Mucosa of rectum (tissue), 2 donors: ENCODE measurements at regions not wholly inside any gene's neighbourhood (a gene's known extent, or its start where the extent isn't known, plus 50 kb on each side); places are given as distances from the start of the nearest gene placed in this dataset.

ENCODE experiments used
- H3K27ac ChIP-seq, 2 donors: one replicate each; pipeline ENCODE4 v1.7.0; 2013; ENCODE audit warnings: inconsistent platforms in 2 of 2, low read depth in 2 of 2, low read length in 2 of 2
- H3K27me3 ChIP-seq, 2 donors: one replicate each; pipeline ENCODE4 v1.7.0; 2013; ENCODE audit warnings: low read length in 2 of 2; ENCODE audit not compliant: control insufficient read depth in 2 of 2, insufficient read depth in 2 of 2
- H3K36me3 ChIP-seq, 2 donors: one replicate each; pipeline ENCODE4 v1.7.0; 2013; ENCODE audit warnings: low read length in 2 of 2; ENCODE audit not compliant: control insufficient read depth in 2 of 2, insufficient read depth in 2 of 2
- H3K4me1 ChIP-seq, 2 donors: one replicate each; pipeline ENCODE4 v1.7.0; 2013; ENCODE audit warnings: low read length in 2 of 2, mild to moderate bottlenecking in 1 of 2; ENCODE audit not compliant: control insufficient read depth in 2 of 2, insufficient read depth in 2 of 2
- H3K4me3 ChIP-seq, 2 donors: one replicate each; pipeline ENCODE4 v1.7.0; 2013; ENCODE audit warnings: low read length in 2 of 2
- H3K9ac ChIP-seq, 2 donors: one replicate each; pipeline ENCODE4 v1.7.0; 2013; ENCODE audit warnings: low read length in 2 of 2, low read depth in 1 of 2, mild to moderate bottlenecking in 1 of 2
- H3K9me3 ChIP-seq, 2 donors: one replicate each; pipeline ENCODE4 v1.7.0; 2013; ENCODE audit warnings: low read length in 2 of 2; ENCODE audit not compliant: control insufficient read depth in 2 of 2
- donor health status: healthy.
- donor health status: Normal muscosa, but diverticular disease.

DNA sequence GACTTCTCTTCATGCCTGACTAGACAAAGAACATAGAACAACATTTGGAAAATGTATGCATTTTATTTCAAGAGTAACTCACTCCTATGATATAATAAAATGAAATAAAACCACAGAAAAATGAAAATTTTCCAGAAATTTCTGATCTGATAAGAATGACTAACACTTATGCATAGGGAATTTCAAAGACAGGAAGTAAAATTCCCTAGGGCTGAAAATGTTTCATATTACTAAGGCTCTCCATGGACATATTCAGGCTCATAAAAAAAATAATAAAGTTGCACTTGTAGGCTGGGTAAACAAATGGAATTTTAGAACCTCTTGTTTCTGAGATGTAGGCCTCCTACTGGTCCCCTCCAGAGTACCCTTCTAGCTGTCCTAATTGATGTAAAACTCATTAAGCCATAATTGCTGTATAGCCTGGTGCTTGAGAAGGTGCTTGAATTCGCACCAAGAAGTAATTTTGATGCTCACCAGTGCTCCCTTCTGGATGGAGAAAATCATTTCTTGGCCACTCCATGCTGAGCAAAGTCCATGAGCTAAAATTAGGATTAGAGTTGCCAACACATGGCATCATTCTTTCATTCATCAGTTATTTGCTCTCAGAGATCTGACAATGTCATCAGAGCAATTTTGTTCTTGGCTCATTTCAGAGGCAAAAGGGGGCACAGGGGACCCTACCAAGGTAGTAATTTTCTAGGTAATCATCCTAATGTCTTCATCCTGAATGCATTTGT is 641.0 kb upstream of the CAMK1G start:
- Histone ChIP-seq H3K9me3 (no peaks in the 10 kb centered on the region), H3K36me3 (no peaks in the 10 kb centered on the region), H3K4me1 (no peaks in the 10 kb centered on the region), H3K4me3 (no peak overlapping the region), H3K27ac (no peak overlapping the region), H3K9ac (no peak overlapping the region), H3K27me3 (no peaks in the 10 kb centered on the region)

DNA sequence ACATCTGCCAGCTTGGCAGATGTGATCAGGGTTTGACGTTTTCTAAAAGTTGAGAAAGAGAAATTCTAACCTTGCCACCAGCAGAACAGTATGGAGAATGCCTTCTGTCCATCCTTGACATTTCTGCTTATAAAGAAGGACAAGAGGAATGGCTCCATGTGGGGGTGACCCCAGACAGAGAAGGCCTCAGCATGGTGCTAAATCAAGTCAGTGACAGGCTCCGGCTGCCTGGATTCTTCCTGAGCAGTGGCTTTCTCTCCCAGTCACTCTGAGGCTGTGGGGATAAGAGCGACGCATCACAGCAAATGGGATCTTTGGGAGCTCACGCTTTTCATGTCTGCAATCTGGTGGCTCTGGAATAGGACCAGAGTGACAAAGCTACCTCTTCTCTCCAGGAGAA is 640.2 kb upstream of the CAMK1G start:
- Histone ChIP-seq H3K4me1 (no peaks in the 10 kb centered on the region), H3K9ac (no peak overlapping the region), H3K4me3 (no peak overlapping the region), H3K9me3 (no peaks in the 10 kb centered on the region), H3K36me3 (no peaks in the 10 kb centered on the region), H3K27me3 (no peaks in the 10 kb centered on the region), H3K27ac (no peak overlapping the region)

DNA sequence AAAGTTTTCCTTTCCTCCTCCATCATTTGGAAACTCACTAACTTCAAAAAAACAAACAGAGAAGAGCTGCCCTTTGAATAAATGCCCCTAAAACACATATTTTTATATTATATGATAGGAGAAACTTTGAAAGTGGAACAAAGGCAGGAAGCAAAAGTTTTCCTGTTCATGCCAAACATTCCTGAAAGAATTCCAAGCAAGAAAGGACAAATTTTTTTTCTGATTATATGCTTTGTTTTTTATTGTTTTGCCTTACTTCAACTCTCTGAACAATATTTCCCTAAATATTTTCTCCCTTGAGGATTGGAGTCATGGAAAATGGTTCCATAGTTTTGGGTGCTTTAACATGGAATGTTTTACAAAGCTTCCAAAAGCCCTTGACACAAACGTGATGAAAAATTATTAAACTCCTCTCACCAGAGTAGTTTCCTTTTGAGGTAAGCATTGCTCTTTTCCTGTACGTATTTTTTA is 638.5 kb upstream of the CAMK1G start:
- Histone ChIP-seq H3K4me1 (no peaks in the 10 kb centered on the region), H3K9me3 (no peaks in the 10 kb centered on the region)

DNA sequence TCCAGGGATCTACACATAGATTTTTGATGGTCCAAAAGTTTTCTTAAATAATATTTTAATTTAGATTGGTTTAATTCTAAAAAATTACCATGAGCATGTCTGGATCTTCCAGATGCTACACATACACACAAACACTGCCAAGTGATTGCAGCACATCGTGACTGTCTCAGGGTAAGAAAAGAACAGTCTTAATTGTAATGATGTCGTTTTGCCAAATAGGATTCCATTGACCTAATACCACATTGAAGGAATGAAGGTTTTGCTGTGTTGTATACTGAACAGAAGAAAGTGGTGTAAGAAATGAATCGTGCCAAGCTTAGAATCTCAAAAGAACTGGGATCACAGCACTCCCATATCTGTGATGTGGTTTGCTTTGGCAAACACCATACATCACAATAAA is 633.3 kb upstream of the CAMK1G start:
- Histone ChIP-seq H3K27ac (no peak overlapping the region), H3K4me1 (peaks cover 14 to 23% of the 10 kb centered on the region in 2 donors), H3K9me3 (no peaks in the 10 kb centered on the region), H3K4me3 (no peak overlapping the region), H3K9ac (no peak overlapping the region), H3K27me3 (no peaks in the 10 kb centered on the region), H3K36me3 (no peaks in the 10 kb centered on the region)

More for the DNA sequence above, 638.5 kb upstream of the CAMK1G start:
- H3K36me3 ChIP-seq: no peaks in the 10 kb centered on the region
- H3K9ac ChIP-seq: no peak overlapping the region
- no peaks in the 10 kb centered on the region for H3K27me3 ChIP-seq
- H3K4me3 ChIP-seq: no peak overlapping the region
- H3K27ac ChIP-seq: no peak overlapping the region

DNA sequence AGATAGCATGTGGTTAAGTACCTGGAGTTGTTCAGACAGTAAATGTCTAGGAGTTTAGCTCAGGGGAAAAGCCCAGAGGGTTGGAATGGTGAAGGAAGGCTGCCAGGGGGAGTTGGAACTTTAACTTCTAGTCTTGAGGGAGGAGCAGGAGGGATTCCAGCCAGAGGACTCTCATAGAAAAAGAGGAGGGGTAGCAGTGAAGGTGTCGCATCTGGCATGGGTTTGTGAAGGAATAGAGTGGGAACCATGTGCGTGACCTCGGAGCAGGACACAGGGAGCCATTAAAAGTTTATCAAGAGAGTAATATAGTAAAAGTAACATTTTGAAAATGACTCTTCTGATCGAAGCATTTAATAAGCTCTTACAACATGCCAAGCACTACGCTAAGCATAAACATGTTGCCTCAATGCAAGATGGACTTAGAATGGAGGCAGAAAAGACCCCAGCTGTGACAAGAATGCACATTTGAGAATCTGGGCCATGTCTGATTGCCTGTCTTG is 632.4 kb upstream of the CAMK1G start:
- Histone ChIP-seq H3K9ac (no peak overlapping the region), H3K36me3 (no peaks in the 10 kb centered on the region), H3K4me3 (peak overlapping the region in 1 of 2 donors; percentile 31), H3K9me3 (no peaks in the 10 kb centered on the region), H3K27ac (peak overlapping the region in 1 of 2 donors; percentile 70), H3K4me1 (peaks cover 14 to 23% of the 10 kb centered on the region in 2 donors), H3K27me3 (no peaks in the 10 kb centered on the region)

DNA sequence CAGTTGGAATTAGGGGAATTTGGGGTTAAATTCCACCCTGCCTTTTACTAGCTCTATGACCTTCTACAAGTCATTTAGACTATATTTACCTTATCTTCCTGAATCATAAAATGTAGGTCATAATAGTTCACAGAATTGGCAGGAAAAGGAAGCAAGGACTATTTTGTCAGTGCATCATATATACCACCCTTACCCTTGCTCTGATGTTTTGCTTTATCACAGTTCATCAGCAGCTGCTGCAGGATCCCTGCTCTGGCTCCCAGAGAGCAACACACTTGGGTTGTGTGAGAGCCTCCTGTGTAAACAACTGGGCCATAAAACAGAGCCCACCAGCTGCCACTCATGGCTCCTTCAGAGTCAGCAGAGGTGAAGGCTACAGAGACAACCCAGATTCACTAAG is 631.6 kb upstream of the CAMK1G start:
- Histone ChIP-seq H3K4me1 (peaks cover 14 to 23% of the 10 kb centered on the region in 2 donors), H3K9ac (no peak overlapping the region), H3K9me3 (no peaks in the 10 kb centered on the region), H3K36me3 (no peaks in the 10 kb centered on the region), H3K27me3 (no peaks in the 10 kb centered on the region), H3K27ac (peak overlapping the region; percentile 57 to 70), H3K4me3 (peak overlapping the region in 1 of 2 donors; percentile 22)

DNA sequence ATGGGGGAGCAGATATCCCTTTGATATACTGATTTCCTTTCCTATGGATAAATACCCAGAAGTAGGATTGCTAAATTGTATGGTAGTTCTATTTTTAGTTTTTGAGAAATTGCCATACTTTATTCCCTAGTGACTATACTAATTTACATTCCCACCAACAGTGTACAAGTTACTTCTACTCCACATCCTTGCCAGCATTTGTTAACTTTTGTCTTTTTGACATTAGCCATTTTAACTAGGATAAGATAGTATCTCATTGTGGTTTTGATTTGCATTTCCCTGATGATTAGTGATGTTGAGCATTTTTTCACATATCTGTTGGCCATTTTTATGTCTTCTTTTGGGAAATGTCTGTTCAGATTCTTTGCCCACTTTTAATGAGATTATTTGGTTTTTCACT is 620.6 kb upstream of the CAMK1G start:
- H3K9me3 ChIP-seq: peaks cover 0 to 2% of the 10 kb centered on the region in 2 donors
- H3K4me3 ChIP-seq: no peak overlapping the region
- no peak overlapping the region for H3K27ac ChIP-seq
- no peaks in the 10 kb centered on the region for H3K36me3 ChIP-seq
- H3K27me3 ChIP-seq: no peaks in the 10 kb centered on the region
- no peaks in the 10 kb centered on the region for H3K4me1 ChIP-seq
- no peak overlapping the region for H3K9ac ChIP-seq

DNA sequence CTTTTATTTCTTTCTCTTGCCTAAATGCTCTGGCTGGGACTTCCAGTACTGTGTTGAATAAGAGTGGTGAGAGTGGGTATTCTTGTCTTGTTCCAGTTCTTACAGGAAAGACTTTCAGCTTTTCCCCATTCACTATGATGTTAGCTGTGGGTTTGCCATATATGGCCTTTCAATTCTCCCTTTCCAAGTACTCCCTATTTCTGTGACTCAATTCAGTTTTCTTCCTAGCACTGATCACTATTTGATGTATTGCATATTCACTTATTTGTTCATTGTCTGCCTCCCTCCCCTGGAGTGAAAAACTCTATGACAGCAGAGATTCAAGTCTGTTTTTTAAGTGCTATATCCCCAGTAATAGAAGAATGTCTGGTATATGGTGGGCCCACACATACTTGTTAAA is 618.2 kb upstream of the CAMK1G start:
- no peak overlapping the region for H3K4me3 ChIP-seq
- no peaks in the 10 kb centered on the region for H3K4me1 ChIP-seq
- no peak overlapping the region for H3K9ac ChIP-seq
- no peaks in the 10 kb centered on the region for H3K36me3 ChIP-seq
- H3K9me3 ChIP-seq: no peaks in the 10 kb centered on the region
- H3K27me3 ChIP-seq: peaks cover 0 to 2% of the 10 kb centered on the region in 2 donors
- H3K27ac ChIP-seq: no peak overlapping the region

DNA sequence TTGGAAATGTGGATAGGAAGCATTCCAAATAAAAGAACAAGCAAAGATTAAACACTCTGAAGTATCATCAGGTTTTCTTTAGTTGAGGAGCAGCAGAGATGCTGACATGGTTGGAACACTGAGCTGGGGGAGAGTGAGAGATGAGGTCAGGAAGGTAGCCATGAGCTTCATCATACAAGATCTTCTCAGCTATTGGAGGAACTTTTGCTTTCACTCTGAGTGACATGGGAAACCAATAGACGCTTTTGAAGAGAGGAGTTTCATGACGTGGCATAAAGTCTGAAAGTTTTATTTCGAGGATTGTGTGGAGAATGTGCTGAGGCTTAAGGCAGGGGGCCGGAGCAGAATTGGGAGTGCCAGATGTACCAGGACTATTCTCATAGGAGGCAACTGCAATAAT is 616.2 kb upstream of the CAMK1G start:
- Histone ChIP-seq H3K36me3 (no peaks in the 10 kb centered on the region), H3K9ac (no peak overlapping the region), H3K27ac (no peak overlapping the region), H3K27me3 (peaks cover 0 to 2% of the 10 kb centered on the region in 2 donors), H3K4me3 (no peak overlapping the region), H3K4me1 (no peaks in the 10 kb centered on the region), H3K9me3 (no peaks in the 10 kb centered on the region)

DNA sequence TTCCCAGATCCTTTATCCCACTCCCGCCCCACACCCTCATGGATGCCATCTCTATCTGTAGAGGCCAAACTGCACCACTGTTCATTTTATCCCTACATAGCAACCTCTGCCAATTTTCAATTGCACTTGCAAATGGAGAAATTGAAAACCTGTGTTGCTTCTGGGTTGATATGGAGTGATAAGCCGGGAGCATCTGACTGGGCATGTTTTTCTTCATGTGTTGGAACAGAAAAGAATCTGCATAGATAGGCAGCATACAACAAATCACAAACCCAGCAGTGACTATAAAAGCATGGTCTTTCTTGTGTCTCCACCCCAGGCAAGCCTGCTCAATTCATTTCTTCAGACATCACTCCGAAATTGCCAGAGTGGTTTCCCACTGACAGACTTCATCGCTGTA is 608.8 kb upstream of the CAMK1G start:
- Histone ChIP-seq H3K27me3 (no peaks in the 10 kb centered on the region), H3K9ac (no peak overlapping the region), H3K36me3 (no peaks in the 10 kb centered on the region), H3K9me3 (no peaks in the 10 kb centered on the region), H3K4me1 (no peaks in the 10 kb centered on the region), H3K4me3 (no peak overlapping the region), H3K27ac (no peak overlapping the region)
